Lung (tissue), 11 donors: ENCODE measurements at regions not wholly inside any gene's neighbourhood (a gene's known extent, or its start where the extent isn't known, plus 50 kb on each side); places are given as distances from the start of the nearest gene placed in this dataset.

ENCODE experiments used
- ATAC-seq: fragments of 200-7000 bp; cut with Tn5 transposase; one replicate; pipeline ENCODE4 v1.9.1; 2020; ENCODE audit warnings: moderate number of reproducible peaks; ENCODE audit not compliant: insufficient read depth, low FRiP score
- DNase-seq, 3 donors: peaks; one replicate each; pipeline ENCODE4 v3.0.0-alpha.2; 2013 to 2017
- H3K27ac ChIP-seq, 2 donors: one replicate each; pipeline ENCODE4 v1.5.1; 2013; ENCODE audit warnings: mild to moderate bottlenecking in 2 of 2, moderate library complexity in 2 of 2, control low read depth in 1 of 2, inconsistent platforms in 1 of 2, low read depth in 1 of 2, low read length in 1 of 2
- H3K27me3 ChIP-seq, 3 donors: one replicate each; pipeline ENCODE4 v1.5.1; 2013; ENCODE audit warnings: low read length in 2 of 3; ENCODE audit not compliant: control insufficient read depth in 3 of 3, insufficient read depth in 3 of 3
- H3K36me3 ChIP-seq, 4 donors: one replicate each; pipeline ENCODE4 v1.5.1; 2013; ENCODE audit warnings: low read length in 4 of 4, mild to moderate bottlenecking in 1 of 4, moderate library complexity in 1 of 4; ENCODE audit not compliant: control insufficient read depth in 4 of 4, insufficient read depth in 4 of 4
- H3K4me1 ChIP-seq, 5 donors: one replicate each; pipeline ENCODE4 v1.5.1; 2013; ENCODE audit warnings: low read length in 5 of 5, mild to moderate bottlenecking in 2 of 5, moderate library complexity in 1 of 5; ENCODE audit not compliant: control insufficient read depth in 5 of 5, insufficient read depth in 5 of 5
- H3K4me3 ChIP-seq: one replicate; pipeline ENCODE4 v1.5.1; 2013; ENCODE audit warnings: mild to moderate bottlenecking, control low read depth, moderate library complexity
- H3K9ac ChIP-seq, 2 donors: one replicate each; pipeline ENCODE4 v1.5.1; 2013; ENCODE audit warnings: low read length in 2 of 2, control low read depth in 1 of 2; ENCODE audit not compliant: insufficient read depth in 1 of 2
- H3K9me3 ChIP-seq, 4 donors: one replicate each; pipeline ENCODE4 v1.5.1; 2013; ENCODE audit warnings: low read length in 3 of 4, mild to moderate bottlenecking in 1 of 4, moderate library complexity in 1 of 4; ENCODE audit not compliant: control insufficient read depth in 4 of 4, insufficient read depth in 3 of 4
- CTCF ChIP-seq: IDR thresholded peaks from 2 replicates; pipeline ENCODE4 v1.5.1; 2012; ENCODE audit warnings: mild to moderate bottlenecking; ENCODE audit errors: control extremely low read depth, extremely low read depth
- WGBS, 2 donors: extraction: QIAGEN DNeasy Blood & Tissue Kit; methylation state at CpG; one replicate each; pipeline ENCODE4 v1.1.7; 2013; 5-methylcytosine and 5-hydroxymethylcytosine counted together
- donor health status: control.
- donor health status: control.
- donor health status: Bipolar disorder and iron deficiency.
- donor health status: healthy.
- donor health status: DM: yes; HTN: yes; CAD: no.

- ATAC-seq (peak; percentile 45), DNase-seq (no peak)
- H3K27me3 ChIP-seq, result no peaks in the 10 kb centered on the region
- H3K4me3 ChIP-seq, result no peak overlapping the region
- no peaks in the 10 kb centered on the region for H3K36me3 ChIP-seq
- H3K4me1 ChIP-seq, result peaks cover 0 to 1% (median 0%) of the 10 kb centered on the region in 5 donors
- no peak overlapping the region for H3K27ac ChIP-seq
- H3K9ac ChIP-seq, result no peak overlapping the region
- WGBS, 2 donors, result 86% methylated on average over 4 of the region's 4 CpGs
- no peaks in the 10 kb centered on the region for H3K9me3 ChIP-seq
- no peak for TF ChIP-seq CTCF
These were observed 85.2 kb upstream of the PIK3CG start for GRCh38 chr7:106779877-106780276.

DNA sequence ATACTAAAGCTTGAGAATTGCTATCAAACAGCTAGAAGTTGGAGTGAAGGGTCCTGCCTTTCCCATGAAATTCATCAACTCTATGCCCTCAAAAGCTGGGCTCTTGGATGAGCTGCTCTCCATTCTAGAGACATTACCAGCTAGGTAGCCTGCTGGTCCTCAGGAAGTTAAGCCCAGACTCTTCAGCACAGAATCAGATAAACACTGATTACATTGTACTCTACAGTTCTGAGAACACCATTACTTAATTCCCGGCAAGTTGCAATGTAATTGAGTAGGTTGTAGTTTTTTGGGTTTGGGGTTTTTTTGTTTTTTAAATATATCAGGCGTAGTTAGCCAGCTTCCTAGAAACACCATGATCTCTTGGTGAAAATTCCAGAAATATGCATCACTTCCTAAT lies 84.1 kb upstream of the PIK3CG start:
- no peak for ATAC-seq
- H3K4me1 ChIP-seq, result no peaks in the 10 kb centered on the region
- no peak overlapping the region for H3K27ac ChIP-seq
- DNase-seq, result no peak
- TF ChIP-seq CTCF, result no peak
- no peak overlapping the region for H3K4me3 ChIP-seq
- H3K9me3 ChIP-seq, result no peaks in the 10 kb centered on the region
- 85 to 96% methylated on average over 2 of the region's 2 CpGs for WGBS, 2 donors
- H3K36me3 ChIP-seq, result no peaks in the 10 kb centered on the region
- no peak overlapping the region for H3K9ac ChIP-seq
- H3K27me3 ChIP-seq, result no peaks in the 10 kb centered on the region

DNA sequence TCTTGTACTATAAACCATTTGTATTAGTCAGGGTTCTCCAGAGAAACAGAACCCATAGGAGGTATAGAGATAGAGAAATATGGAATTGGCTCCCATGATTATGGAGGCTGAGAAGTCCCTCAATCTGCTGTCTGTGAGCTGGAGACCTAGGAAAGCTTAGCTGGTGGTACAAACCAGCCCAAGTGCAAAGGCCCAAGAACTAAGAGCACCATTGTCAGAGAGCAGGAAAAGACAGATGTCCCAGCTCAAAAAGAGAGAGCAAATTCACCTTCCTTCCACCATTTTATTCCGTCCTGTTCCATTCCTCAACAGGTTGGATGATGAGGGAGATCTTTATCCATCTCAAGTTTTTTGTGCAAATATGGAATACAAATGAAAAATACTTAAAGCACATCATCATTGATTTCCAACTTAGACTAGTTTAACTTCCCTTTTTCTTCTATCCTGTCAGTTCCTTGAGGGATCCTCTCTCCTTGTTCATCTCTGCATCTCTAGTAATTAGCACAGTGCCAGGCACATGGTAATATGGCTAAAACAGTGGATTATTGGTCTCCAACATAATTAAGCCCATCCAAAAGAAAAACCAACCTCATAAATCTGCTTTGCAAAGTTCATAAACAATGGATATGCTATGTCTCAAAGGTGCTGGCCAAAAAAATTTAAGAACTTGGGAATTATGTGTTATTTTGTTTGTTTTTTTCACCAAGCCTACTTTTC lies 83.1 kb upstream of the PIK3CG start:
- H3K27me3 ChIP-seq, result no peaks in the 10 kb centered on the region
- H3K36me3 ChIP-seq, result no peaks in the 10 kb centered on the region
- ATAC-seq, result no peak
- TF ChIP-seq CTCF, result no peak
- H3K27ac ChIP-seq, result no peak overlapping the region
- 52 to 96% methylated on average over 1 of the region's 1 CpG for WGBS, 2 donors
- H3K4me1 ChIP-seq, result no peaks in the 10 kb centered on the region
- no peaks in the 10 kb centered on the region for H3K9me3 ChIP-seq
- H3K9ac ChIP-seq, result no peak overlapping the region
- no peak for DNase-seq
- H3K4me3 ChIP-seq, result no peak overlapping the region

DNA sequence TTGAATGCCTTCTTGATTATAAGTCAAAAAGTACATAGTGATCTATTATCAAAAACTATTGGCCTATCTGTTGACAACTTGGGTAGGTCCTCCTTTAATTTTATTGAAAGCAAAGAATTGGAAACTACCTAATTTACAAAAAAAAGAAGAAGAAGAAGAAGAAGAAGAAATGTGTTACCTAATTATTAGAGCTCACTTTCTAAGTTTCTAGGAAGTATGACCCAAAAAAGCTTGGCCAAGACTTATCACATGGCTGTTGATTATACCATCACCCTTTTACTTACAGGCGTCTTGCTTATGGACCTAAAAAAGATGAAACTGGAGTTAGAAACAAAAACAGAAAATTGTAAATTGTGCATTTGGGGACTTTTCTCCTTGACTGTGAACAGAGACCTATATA lies 81.8 kb upstream of the PIK3CG start:
- ATAC-seq, result no peak
- Histone ChIP-seq H3K27me3 (peaks cover 0 to 2% (median 0%) of the 10 kb centered on the region in 3 donors), H3K27ac (no peak overlapping the region), H3K36me3 (no peaks in the 10 kb centered on the region), H3K9ac (no peak overlapping the region), H3K4me3 (no peak overlapping the region), H3K4me1 (no peaks in the 10 kb centered on the region), H3K9me3 (no peaks in the 10 kb centered on the region)
- 41 to 68% methylated on average over 1 of the region's 1 CpG for WGBS, 2 donors
- TF ChIP-seq CTCF, result no peak
- no peak for DNase-seq
